Neural crest cell (in vitro differentiated cells): ENCODE measurements at regions not wholly inside any gene's neighbourhood (a gene's known extent, or its start where the extent isn't known, plus 50 kb on each side); places are given as distances from the start of the nearest gene placed in this dataset.
"Not testable (repeated sequence)": the region's sequence is repeated elsewhere in the genome, so short reads cannot be mapped to it uniquely, and the experiment has no call there.

Source experiments
- DNase-seq: peaks from one replicate; pipeline ENCODE4 v3.0.0; 2021; ENCODE audit warnings: low read depth, mixed read lengths, low spot score
- H3K27ac Mint-ChIP-seq: one replicate; pipeline ENCODE4 v1.8.0; 2021; ENCODE audit warnings: mild to moderate bottlenecking, mixed read lengths; ENCODE audit not compliant: unreplicated experiment
- H3K27me3 Mint-ChIP-seq: 2 replicates; pipeline ENCODE4 v1.8.0; 2021; ENCODE audit warnings: low read depth, mild to moderate bottlenecking, mixed read lengths
- H3K36me3 Mint-ChIP-seq: 2 replicates; pipeline ENCODE4 v1.8.0; 2021; ENCODE audit warnings: low read depth, mild to moderate bottlenecking, mixed read lengths
- H3K4me1 Mint-ChIP-seq: 2 replicates; pipeline ENCODE4 v1.8.0; 2021; ENCODE audit warnings: mixed read lengths
- H3K4me3 Mint-ChIP-seq: one replicate; pipeline ENCODE4 v1.8.0; 2021; ENCODE audit warnings: mild to moderate bottlenecking, mixed read lengths
- H3K9me3 Mint-ChIP-seq: 2 replicates; pipeline ENCODE4 v1.8.0; 2021; ENCODE audit warnings: mixed read lengths
- TF ChIP-seq, protein P1 (sequence below): fragments of 200-600 bp; sonication (generic); conservative IDR thresholded peaks from 2 replicates; pipeline ENCODE4 v1.5.0; 2021; ENCODE audit warnings: antibody characterized with exemption, mild to moderate bottlenecking

DNA sequence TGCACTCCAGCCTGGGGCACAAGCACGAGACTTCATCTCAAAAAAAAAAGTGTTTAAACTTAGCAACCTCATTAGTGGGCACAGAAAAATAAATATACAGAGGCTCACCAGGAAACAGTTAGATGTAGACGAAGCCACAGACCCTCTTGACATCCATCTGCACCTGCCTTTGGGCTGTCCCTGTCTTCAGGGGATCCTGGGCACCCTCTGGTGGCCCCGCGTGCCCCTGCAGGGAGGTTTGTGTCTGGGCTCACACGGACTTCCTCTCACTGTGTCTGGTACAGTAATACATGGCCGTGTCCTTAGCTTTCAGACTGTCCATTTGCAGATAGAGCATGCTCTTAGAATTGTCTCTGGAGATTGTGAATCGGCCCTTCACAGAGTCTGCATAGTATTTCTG is 916.5 kb downstream of the TMEM121 start:
- H3K4me3 Mint-ChIP-seq = no peak overlapping the region
- H3K27ac Mint-ChIP-seq = no peak overlapping the region
- H3K27me3 Mint-ChIP-seq = no peaks in the 10 kb centered on the region
- peaks cover 29% of the 10 kb centered on the region for H3K9me3 Mint-ChIP-seq
- TF ChIP-seq, protein P1, sequence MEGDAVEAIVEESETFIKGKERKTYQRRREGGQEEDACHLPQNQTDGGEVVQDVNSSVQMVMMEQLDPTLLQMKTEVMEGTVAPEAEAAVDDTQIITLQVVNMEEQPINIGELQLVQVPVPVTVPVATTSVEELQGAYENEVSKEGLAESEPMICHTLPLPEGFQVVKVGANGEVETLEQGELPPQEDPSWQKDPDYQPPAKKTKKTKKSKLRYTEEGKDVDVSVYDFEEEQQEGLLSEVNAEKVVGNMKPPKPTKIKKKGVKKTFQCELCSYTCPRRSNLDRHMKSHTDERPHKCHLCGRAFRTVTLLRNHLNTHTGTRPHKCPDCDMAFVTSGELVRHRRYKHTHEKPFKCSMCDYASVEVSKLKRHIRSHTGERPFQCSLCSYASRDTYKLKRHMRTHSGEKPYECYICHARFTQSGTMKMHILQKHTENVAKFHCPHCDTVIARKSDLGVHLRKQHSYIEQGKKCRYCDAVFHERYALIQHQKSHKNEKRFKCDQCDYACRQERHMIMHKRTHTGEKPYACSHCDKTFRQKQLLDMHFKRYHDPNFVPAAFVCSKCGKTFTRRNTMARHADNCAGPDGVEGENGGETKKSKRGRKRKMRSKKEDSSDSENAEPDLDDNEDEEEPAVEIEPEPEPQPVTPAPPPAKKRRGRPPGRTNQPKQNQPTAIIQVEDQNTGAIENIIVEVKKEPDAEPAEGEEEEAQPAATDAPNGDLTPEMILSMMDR = no peak
- DNase-seq = no peak
- no peaks in the 10 kb centered on the region for H3K4me1 Mint-ChIP-seq
- H3K36me3 Mint-ChIP-seq = peaks cover 10% of the 10 kb centered on the region

DNA sequence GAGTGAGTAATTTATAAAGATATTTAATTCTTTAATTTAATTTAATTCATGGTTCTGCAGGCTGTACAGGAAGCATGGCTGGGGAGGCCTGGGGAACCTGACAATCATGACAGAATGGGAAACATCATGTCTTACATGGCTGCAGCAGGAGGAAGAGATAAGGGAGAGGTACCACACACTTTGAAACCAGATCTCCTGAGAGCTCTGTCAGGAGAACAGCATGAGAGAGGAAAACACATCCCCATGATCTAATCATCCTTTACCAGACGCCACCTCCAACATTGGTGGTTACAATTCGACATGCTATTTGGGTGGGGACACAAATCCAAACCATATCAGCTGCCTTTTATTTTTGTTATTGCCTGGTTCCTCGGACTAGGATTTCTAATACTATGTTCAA is 928.6 kb downstream of the TMEM121 start:
- no peak for DNase-seq
- Mint-ChIP-seq H3K4me3 (no peak overlapping the region), H3K27ac (no peak overlapping the region), H3K9me3 (peaks cover 22% of the 10 kb centered on the region), H3K4me1 (no peaks in the 10 kb centered on the region), H3K27me3 (no peaks in the 10 kb centered on the region), H3K36me3 (peaks cover 5% of the 10 kb centered on the region)
- TF ChIP-seq, protein P1 = no peak

DNA sequence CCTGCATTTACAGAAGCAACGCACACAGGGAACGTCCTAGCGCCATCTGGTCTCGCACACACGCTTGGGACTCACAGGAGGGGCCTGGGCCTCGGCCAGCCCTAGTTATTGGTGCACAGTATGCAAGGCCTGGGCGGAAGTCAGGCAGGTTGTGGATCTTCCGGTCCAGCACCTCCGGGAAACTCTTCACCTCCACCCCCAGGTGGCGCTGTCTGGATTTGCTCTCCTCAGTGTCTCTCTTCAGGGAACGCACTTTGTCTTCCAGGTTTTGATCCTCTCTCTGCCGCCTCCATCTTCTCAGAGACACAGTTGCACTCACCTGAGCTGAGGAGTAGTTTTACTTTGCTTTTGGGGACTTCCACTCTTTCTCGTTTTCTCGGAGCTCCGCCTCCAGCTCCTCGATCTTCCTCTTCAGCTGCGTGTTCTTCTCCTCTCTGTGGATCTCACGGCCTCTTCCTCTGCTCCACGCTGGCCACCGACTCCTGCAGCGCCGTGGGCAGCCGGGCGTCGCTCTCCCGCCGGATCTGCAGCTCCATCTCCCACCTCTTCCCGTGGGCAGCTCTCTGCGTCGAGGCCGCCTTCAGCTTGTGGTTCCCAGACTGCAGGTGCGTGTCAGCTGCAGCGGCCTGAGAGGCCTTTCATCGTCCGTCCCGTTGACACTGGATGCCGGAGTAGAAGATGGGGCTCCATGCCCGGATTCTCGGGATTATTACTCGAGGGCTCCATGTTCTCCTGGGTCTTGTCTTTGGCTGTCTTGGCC is 933.8 kb downstream of the TMEM121 start:
- no peak overlapping the region for H3K4me3 Mint-ChIP-seq
- H3K27ac Mint-ChIP-seq = no peak overlapping the region
- H3K27me3 Mint-ChIP-seq = no peaks in the 10 kb centered on the region
- peaks cover 2% of the 10 kb centered on the region for H3K36me3 Mint-ChIP-seq
- H3K9me3 Mint-ChIP-seq = peaks cover 7% of the 10 kb centered on the region
- H3K4me1 Mint-ChIP-seq = no peaks in the 10 kb centered on the region
- no peak for DNase-seq
- TF ChIP-seq, protein P1 = no peak

DNA sequence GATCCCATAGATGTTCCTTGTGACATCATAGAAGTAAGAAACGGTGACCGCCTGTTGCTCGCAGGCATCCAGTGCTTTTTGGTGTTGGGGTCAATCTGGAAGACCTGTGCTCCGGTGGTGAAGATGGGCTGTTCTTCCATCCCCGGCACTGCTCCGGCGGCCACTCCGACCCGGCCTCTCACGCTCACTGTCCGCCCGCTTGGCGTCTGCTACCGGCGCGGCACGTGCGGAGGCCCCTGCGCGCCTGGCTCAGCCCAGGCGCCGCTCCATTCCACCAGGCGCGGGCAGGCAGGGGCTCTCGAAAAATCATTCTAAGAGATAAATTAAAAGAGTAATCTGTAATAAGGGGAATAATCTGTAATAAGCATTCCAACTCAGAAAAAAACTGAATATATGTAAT is 934.5 kb downstream of the TMEM121 start:
- H3K36me3 Mint-ChIP-seq = peaks cover 2% of the 10 kb centered on the region
- no peaks in the 10 kb centered on the region for H3K27me3 Mint-ChIP-seq
- TF ChIP-seq, protein P1 = no peak
- H3K4me1 Mint-ChIP-seq = no peaks in the 10 kb centered on the region
- no peak for DNase-seq
- H3K9me3 Mint-ChIP-seq = peaks cover 6% of the 10 kb centered on the region
- H3K27ac Mint-ChIP-seq = no peak overlapping the region
- H3K4me3 Mint-ChIP-seq = no peak overlapping the region

DNA sequence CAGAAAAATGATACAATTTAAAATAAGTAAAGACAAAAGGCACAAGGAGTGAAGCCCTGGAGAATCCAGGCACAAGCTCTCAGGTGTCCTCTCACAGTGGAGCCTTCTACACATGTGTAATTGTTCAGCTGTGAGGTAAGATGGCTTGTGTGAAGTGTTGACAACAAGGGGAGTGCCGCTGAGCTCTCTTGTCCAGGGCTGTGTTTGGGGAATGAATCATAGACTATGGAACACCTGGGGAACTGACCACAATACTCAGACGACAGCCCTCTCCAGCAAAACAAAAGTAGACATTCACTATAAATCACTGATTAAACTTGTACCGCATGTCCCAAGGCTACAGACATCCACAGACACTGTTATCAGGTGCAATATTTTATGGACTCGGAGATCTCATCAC is 940.1 kb downstream of the TMEM121 start:
- H3K27ac Mint-ChIP-seq, H3K36me3 Mint-ChIP-seq, H3K4me3 Mint-ChIP-seq, H3K27me3 Mint-ChIP-seq, H3K9me3 Mint-ChIP-seq, DNase-seq, H3K4me1 Mint-ChIP-seq: not testable (repeated sequence)

DNA sequence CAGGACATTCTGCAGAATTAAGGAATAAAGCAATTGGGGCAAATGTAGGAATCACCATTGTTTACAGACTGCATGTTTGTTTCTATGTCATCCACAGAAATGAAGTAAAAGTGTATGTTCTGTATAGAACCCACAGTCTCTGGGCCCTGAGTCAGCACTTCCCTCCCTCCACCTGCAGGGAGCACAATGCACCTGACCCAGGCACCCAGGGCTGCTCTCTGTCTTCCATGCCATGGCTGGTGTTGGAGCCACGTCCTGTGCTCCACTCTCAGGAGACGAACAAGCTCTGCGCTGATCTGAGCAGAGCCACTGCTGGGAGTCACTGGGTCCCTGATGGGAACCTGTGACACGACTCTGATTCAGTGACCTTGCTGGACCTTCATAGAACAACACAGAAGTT is 942.5 kb downstream of the TMEM121 start:
- not testable (repeated sequence) for H3K36me3 Mint-ChIP-seq, H3K4me1 Mint-ChIP-seq, DNase-seq, H3K27me3 Mint-ChIP-seq, H3K9me3 Mint-ChIP-seq, H3K4me3 Mint-ChIP-seq, H3K27ac Mint-ChIP-seq

DNA sequence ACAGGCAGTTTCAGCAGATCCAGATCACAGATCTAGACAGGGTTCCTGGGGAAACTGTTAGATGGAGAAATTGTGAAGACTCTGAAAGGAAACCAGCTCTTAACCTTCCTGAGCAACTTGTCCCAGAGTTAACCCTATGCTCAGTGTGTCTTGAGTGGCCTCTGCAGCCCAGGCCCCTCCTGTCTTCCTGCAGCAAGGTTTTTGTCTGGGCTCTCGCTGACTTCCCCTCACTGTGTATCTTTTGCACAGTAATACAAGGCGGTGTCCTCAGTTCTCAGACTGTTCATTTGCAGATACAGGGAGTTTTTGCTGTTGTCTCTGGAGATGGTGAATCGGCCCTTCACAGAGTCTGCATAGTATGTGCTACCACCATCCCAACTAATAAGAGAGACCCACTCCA is 943.6 kb downstream of the TMEM121 start:
- not testable (repeated sequence) for H3K36me3 Mint-ChIP-seq

DNA sequence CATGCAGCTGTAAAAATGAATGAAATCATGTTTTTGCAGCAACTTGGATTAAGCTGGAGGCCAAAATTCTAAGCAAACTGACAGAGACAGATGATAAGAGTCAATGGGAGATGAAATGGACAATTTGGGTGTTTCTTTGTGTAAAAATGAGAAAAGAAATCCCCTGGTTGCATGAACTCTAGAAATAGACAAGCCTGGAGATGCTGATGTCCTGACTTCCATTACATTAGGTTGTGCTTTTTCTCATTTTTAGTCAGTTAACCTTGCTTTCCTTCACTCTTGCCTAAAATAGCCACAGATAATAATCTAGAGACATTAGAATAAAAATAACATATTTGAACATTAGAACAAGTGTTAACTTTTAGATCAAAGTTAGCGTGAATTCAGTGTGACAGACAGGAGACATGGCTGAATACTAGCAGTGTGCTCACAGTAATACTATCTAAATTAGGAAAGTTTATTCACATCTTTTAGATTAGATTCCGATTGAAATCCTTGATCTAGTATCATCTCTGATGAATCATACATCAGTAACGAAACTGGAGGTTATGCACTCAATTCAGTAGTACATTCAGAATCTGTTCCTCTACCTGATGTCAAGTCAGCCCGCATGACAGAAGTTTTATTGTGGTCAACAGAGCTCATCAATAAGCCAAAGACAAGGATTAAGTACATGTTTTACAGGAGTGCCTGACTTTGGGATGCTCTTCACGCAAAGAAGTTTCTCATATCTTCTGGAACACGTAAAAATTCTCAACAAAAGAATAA is 948.1 kb downstream of the TMEM121 start:
- not testable (repeated sequence) for H3K9me3 Mint-ChIP-seq, H3K27ac Mint-ChIP-seq, H3K36me3 Mint-ChIP-seq, DNase-seq, H3K27me3 Mint-ChIP-seq, H3K4me1 Mint-ChIP-seq, H3K4me3 Mint-ChIP-seq

More for the DNA sequence above, 943.6 kb downstream of the TMEM121 start:
- not testable (repeated sequence) for H3K4me3 Mint-ChIP-seq, H3K27me3 Mint-ChIP-seq, H3K9me3 Mint-ChIP-seq, H3K27ac Mint-ChIP-seq, H3K4me1 Mint-ChIP-seq, DNase-seq

DNA sequence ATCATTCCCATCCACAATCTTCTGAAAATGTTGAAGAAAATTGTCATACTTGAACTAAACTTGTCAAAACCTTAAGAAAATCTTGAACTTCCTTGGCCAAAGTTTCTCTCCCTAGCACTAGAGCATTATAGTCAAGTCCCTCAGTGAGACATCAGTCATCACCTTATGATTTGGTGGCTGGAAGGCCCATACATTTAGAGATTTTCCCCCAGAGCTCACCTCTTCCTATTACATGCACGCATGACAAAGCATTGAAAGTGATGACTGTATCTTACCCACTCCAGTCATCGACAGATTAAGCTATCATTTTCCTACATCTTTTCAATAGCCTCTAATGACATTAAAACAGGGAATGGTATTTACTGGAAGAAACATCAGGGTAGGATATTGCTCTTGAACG is 948.8 kb downstream of the TMEM121 start:
- H3K9me3 Mint-ChIP-seq, H3K27me3 Mint-ChIP-seq, H3K36me3 Mint-ChIP-seq, H3K4me1 Mint-ChIP-seq, DNase-seq, H3K27ac Mint-ChIP-seq, H3K4me3 Mint-ChIP-seq: not testable (repeated sequence)
